ENCODE measurements at regions not wholly inside any gene's neighbourhood (a gene's known extent, or its start where the extent isn't known, plus 50 kb on each side); places are given as distances from the start of the nearest gene placed in this dataset.

DNA sequence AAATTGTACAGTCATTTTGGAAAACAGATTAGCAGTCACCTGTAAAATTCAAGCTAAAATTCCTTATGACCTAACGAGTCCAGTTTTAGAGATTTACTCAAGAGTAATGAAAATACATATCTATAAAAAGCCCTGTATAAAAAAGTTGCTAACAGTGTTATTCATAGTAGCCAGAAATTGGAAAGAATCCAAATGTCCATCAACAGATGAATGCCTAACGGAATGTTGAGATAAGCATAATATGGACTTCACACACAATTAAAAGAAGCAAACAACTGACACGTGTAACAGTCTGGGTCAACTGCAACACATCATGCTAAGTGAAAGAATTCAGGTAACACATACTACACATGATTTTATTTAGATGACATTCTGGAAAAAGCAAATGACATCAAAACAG is 584.8 kb upstream of the AGA start:
- no peaks in the 10 kb centered on the region for H3K79me2 ChIP-seq (ENCODE audit: insufficient read depth, low read length)
- H3K4me3 ChIP-seq (replicated peaks in 1 of 2; ENCODE audit: low read depth in 1 of 2, low read length in 2 of 2) = no peak overlapping the region
- no peak overlapping the region for H3K9ac ChIP-seq (ENCODE audit: low read length)
- ATAC-seq (no peak), DNase-seq (ENCODE audit: low read depth, low spot score) (no peak)
- ChIA-PET POLR2A (no interaction called here), CTCF (no interaction called here), RAD21 (ENCODE audit: low non-redundant PET in 1 of 2, low total read pairs in 2 of 2, uncharacterized antibody in 2 of 2, unreplicated experiment in 2 of 2) (no interaction called here)
- no peaks in the 10 kb centered on the region for H3K36me3 ChIP-seq (ENCODE audit: control insufficient read depth in 1 of 2, insufficient read depth in 2 of 2, low read length in 2 of 2)
- intact Hi-C loops (cut with micrococcal nuclease) = no loop called here
- no peak overlapping the region for H2AFZ ChIP-seq (ENCODE audit: low read depth, low read length, poor library complexity, severe bottlenecking)
- H3K9me3 ChIP-seq (ENCODE audit: control insufficient read depth in 1 of 2, insufficient read depth in 1 of 2, low read depth in 1 of 2, low read length in 2 of 2) = no peaks in the 10 kb centered on the region
- no peaks in the 10 kb centered on the region for H3K4me1 ChIP-seq (ENCODE audit: control insufficient read depth in 1 of 2, insufficient read depth in 2 of 2, low read length in 2 of 2)
- H3K27me3 ChIP-seq (ENCODE audit: insufficient read depth, low read length) = no peaks in the 10 kb centered on the region
- H3K4me2 ChIP-seq (ENCODE audit: low read length) = no peak overlapping the region
- H4K20me1 ChIP-seq (ENCODE audit: insufficient read depth) = no peaks in the 10 kb centered on the region
- no TSS peak for BruUV-seq (replicated peaks)
- H3K9me2 ChIP-seq (ENCODE audit: insufficient read depth) = no peaks in the 10 kb centered on the region
- no peak overlapping the region for H3K27ac ChIP-seq (ENCODE audit: low read depth, low read length)
- TF ChIP-seq FOSL1 (IDR thresholded peaks at IDR 0.05; ENCODE audit: low read depth) (no peak), RAD21 (IDR thresholded peaks at IDR 0.05; ENCODE audit: low read depth) (no peak), ELF1 (IDR thresholded peaks at IDR 0.05; ENCODE audit: borderline replicate concordance, low read depth) (no peak)
- TF ChIP-seq, protein P1, sequence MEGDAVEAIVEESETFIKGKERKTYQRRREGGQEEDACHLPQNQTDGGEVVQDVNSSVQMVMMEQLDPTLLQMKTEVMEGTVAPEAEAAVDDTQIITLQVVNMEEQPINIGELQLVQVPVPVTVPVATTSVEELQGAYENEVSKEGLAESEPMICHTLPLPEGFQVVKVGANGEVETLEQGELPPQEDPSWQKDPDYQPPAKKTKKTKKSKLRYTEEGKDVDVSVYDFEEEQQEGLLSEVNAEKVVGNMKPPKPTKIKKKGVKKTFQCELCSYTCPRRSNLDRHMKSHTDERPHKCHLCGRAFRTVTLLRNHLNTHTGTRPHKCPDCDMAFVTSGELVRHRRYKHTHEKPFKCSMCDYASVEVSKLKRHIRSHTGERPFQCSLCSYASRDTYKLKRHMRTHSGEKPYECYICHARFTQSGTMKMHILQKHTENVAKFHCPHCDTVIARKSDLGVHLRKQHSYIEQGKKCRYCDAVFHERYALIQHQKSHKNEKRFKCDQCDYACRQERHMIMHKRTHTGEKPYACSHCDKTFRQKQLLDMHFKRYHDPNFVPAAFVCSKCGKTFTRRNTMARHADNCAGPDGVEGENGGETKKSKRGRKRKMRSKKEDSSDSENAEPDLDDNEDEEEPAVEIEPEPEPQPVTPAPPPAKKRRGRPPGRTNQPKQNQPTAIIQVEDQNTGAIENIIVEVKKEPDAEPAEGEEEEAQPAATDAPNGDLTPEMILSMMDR (IDR thresholded peaks at IDR 0.05 in 2 of 3, conservative IDR thresholded peaks at IDR 0.05 in 1 of 3; ENCODE audit: borderline replicate concordance in 1 of 3, insufficient read depth in 1 of 3, low read depth in 2 of 3, low read length in 2 of 3) = no peak
- TF ChIP-seq, protein P2, sequence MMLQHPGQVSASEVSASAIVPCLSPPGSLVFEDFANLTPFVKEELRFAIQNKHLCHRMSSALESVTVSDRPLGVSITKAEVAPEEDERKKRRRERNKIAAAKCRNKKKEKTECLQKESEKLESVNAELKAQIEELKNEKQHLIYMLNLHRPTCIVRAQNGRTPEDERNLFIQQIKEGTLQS (IDR thresholded peaks at IDR 0.05) = no peak

DNA sequence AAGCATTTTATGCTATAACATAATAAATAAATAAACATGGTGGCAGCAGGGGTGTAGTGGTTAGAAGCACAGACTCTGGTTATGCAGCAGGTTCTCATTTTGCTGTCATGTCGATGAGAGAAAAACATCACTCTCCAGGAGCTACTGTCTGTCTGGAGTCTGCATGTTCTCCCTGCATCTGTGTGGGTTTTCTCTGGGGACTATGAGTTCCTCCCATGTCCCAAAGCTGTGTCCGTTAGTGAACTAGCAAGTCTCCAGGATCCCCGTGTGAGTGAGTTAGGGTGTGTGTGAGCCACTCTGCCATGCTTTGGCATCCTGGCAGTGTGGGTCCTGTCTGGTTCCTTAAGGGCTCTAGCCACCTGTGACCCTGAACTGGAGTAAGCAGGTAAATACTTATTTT is 585.6 kb upstream of the AGA start:
- intact Hi-C loops (cut with micrococcal nuclease) = no loop called here
- no peaks in the 10 kb centered on the region for H4K20me1 ChIP-seq (ENCODE audit: insufficient read depth)
- H3K27me3 ChIP-seq (ENCODE audit: insufficient read depth, low read length) = no peaks in the 10 kb centered on the region
- no peak overlapping the region for H2AFZ ChIP-seq (ENCODE audit: low read depth, low read length, poor library complexity, severe bottlenecking)
- H3K4me3 ChIP-seq (replicated peaks in 1 of 2; ENCODE audit: low read depth in 1 of 2, low read length in 2 of 2) = no peak overlapping the region
- ChIA-PET RAD21 (ENCODE audit: low non-redundant PET in 1 of 2, low total read pairs in 2 of 2, uncharacterized antibody in 2 of 2, unreplicated experiment in 2 of 2) (no interaction called here), POLR2A (no interaction called here), CTCF (no interaction called here)
- no peaks in the 10 kb centered on the region for H3K4me1 ChIP-seq (ENCODE audit: control insufficient read depth in 1 of 2, insufficient read depth in 2 of 2, low read length in 2 of 2)
- no peak overlapping the region for H3K4me2 ChIP-seq (ENCODE audit: low read length)
- no peaks in the 10 kb centered on the region for H3K36me3 ChIP-seq (ENCODE audit: control insufficient read depth in 1 of 2, insufficient read depth in 2 of 2, low read length in 2 of 2)
- no peak overlapping the region for H3K9ac ChIP-seq (ENCODE audit: low read length)
- ATAC-seq (no peak), DNase-seq (ENCODE audit: low read depth, low spot score) (no peak)
- H3K9me2 ChIP-seq (ENCODE audit: insufficient read depth) = no peaks in the 10 kb centered on the region
- BruUV-seq (replicated peaks) = no TSS peak
- H3K79me2 ChIP-seq (ENCODE audit: insufficient read depth, low read length) = no peaks in the 10 kb centered on the region
- H3K9me3 ChIP-seq (ENCODE audit: control insufficient read depth in 1 of 2, insufficient read depth in 1 of 2, low read depth in 1 of 2, low read length in 2 of 2) = no peaks in the 10 kb centered on the region
- no peak overlapping the region for H3K27ac ChIP-seq (ENCODE audit: low read depth, low read length)
- no peak for TF ChIP-seq RAD21 (IDR thresholded peaks at IDR 0.05; ENCODE audit: low read depth)
- no peak for TF ChIP-seq SIN3A (IDR thresholded peaks at IDR 0.05; ENCODE audit: low read depth)
- TF ChIP-seq, protein P3, sequence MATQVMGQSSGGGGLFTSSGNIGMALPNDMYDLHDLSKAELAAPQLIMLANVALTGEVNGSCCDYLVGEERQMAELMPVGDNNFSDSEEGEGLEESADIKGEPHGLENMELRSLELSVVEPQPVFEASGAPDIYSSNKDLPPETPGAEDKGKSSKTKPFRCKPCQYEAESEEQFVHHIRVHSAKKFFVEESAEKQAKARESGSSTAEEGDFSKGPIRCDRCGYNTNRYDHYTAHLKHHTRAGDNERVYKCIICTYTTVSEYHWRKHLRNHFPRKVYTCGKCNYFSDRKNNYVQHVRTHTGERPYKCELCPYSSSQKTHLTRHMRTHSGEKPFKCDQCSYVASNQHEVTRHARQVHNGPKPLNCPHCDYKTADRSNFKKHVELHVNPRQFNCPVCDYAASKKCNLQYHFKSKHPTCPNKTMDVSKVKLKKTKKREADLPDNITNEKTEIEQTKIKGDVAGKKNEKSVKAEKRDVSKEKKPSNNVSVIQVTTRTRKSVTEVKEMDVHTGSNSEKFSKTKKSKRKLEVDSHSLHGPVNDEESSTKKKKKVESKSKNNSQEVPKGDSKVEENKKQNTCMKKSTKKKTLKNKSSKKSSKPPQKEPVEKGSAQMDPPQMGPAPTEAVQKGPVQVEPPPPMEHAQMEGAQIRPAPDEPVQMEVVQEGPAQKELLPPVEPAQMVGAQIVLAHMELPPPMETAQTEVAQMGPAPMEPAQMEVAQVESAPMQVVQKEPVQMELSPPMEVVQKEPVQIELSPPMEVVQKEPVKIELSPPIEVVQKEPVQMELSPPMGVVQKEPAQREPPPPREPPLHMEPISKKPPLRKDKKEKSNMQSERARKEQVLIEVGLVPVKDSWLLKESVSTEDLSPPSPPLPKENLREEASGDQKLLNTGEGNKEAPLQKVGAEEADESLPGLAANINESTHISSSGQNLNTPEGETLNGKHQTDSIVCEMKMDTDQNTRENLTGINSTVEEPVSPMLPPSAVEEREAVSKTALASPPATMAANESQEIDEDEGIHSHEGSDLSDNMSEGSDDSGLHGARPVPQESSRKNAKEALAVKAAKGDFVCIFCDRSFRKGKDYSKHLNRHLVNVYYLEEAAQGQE (IDR thresholded peaks at IDR 0.05; ENCODE audit: low read depth) = no peak
- no peak for TF ChIP-seq EZH2 (IDR thresholded peaks at IDR 0.05)
- TF ChIP-seq, protein P2 (IDR thresholded peaks at IDR 0.05) = no peak
- TF ChIP-seq, protein P1 (IDR thresholded peaks at IDR 0.05 in 2 of 3, conservative IDR thresholded peaks at IDR 0.05 in 1 of 3; ENCODE audit: borderline replicate concordance in 1 of 3, insufficient read depth in 1 of 3, low read depth in 2 of 3, low read length in 2 of 3) = no peak
- no peak for TF ChIP-seq SP1 (IDR thresholded peaks at IDR 0.05; ENCODE audit: low read depth)
- TF ChIP-seq ELF1 (IDR thresholded peaks at IDR 0.05; ENCODE audit: borderline replicate concordance, low read depth) = no peak

Data from HCT116 (cell line).